HPDE6-E6E7 (cell line): ENCODE measurements at regions not wholly inside any gene's neighbourhood (a gene's known extent, or its start where the extent isn't known, plus 50 kb on each side); places are given as distances from the start of the nearest gene placed in this dataset.
"Not testable (repeated sequence)": the region's sequence is repeated elsewhere in the genome, so short reads cannot be mapped to it uniquely, and the experiment has no call there.

Experiments used
- DNase-seq: peaks from one replicate; pipeline ENCODE4 v3.0.0; 2011; ENCODE audit warnings: missing footprints; ENCODE audit errors: extremely low spot score

DNA sequence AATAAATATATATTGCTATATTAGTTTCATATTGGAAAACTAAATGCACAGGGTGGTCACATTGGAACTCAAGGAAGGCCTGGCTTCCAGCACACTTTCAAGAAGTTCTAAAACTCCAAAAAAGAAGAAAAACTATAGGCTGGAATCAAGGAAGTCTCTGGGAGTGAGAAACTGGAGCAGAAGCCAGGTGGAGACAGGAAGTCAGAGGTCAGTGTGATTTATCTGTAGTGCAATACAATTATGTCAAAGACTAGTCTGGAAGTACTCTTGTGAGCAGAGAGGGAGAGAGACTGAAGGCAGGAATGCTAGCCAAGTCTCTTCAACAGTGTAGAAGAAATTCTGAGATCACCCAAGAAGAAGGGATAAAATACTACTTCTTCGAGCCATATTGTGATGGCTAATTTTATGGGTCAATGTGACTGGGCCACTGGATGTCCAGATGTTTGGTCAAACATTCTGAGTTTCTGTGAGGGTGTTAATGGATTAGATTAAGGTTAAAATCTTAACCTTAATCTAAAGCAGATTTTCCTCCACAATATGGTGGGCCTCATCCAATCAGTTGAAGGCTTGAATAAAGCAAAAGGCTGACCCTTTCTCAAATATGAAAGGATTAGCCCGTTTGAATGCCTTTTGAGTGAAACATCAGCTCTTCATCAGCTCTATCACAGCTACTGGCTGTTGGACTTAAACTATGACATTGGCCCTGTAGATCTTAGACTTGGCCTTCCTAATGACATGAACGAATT, 208.0 kb downstream of the TDRD15 start:
- DNase-seq: no peak

DNA sequence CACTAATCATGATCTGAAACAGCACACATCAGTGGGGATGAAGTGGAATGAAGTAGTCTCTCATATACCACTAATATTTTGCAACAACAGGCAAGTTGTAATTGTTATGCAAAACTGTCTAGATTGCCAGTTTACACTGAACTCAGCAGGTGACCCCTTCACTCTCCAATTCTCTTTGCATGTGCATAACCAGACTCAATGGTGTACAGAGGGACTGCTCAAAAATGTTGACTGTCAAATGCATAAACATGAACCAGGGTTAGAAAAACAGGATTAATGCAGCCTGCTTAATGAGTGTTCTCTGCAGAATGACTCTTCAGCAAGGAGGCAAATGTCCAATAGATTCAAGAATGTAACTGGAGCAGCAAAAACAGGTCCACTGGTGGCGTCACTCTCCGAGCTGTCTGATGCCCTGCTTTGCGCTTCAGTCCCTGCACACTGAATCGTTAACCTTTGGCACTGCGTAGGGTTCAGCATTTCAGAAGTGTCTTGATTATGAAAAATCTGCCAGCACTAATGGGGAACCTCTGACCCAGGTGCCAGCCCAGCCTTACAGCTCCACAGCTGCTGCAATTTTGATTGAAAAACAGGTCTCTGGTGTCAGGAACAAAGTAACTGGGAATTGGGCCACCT, 209.3 kb downstream of the TDRD15 start:
- no peak for DNase-seq

DNA sequence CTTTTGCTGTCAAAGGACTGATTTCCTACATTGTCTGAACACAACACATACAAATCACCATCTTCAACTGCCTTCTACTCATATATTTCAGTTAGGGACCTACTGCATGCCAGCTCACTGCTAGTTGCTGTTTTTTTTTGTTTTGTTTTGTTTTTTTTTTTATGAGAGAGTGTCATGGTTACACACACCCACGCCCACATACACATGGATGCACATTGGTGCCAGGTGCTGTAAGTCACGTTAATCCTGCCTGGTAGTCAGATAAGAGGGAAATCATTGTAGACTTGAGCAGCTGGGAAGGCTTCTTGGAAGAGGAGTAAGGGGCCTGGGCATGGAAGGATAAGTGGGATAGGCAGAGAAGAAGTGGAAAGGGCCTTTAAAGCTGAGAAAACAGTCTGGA, 209.9 kb downstream of the TDRD15 start:
- no peak for DNase-seq

DNA sequence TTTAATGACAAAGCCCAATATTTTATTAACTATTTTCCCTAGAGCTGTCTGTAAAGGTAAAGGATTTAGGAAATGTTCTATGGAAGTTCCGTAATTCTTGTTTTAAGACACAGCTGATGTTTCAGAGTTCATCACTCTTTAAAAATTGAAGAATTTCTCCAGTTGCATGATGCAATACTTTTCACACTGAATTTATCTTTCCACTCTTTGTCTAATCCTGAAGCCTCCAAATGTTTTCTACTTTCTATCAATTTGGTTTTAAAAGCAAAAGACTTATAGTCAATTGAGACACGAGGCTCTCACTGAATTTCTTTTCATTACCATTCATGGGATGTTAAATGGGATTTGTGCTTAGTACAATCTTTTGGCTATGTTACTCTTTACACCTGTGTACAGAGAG, 223.2 kb downstream of the TDRD15 start:
- DNase-seq: no peak

DNA sequence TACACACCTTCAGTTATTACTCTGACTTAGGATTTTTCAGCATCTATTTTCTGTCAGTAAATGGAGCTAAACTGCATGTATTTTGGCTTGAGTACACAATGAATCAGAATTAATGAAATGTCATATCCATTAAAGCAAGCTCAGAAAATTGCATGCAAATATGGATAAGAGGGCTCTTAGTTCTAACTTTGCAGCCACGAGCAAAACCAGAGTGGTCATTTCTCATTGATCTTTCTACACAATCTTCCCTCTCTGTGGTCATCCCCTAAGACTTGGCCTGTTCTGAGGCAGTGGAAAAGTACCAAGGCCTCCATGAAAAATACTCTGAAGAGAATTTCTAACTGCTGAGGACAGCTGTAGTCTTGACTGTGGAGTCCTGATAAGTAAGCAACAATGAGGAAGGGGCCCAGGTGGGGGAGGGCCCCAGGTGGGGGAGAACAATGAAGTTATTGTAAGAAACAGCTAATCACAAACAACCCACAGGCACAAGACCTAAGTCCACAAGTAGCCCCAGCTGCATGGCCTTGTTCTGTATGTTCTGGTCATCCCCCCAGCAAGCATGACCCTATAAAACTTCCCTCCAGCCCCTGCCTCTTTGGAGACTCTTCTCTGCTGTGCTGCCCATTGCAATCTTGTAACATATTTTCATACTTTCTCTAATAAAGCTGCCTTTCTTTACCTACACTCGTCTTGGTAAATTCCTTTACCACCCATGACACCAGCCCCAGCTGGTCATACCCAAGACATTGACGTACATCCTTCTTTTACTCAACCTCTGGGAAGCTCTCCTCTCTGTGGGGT, 230.3 kb downstream of the TDRD15 start:
- DNase-seq: no peak

- no peak for DNase-seq
These were observed 232.5 kb downstream of the TDRD15 start for GRCh38 chr2:21356086-21356856.

- DNase-seq: no peak
These were observed 233.1 kb downstream of the TDRD15 start for GRCh38 chr2:21356857-21357255.

- DNase-seq: no peak
These were observed 235.2 kb downstream of the TDRD15 start for GRCh38 chr2:21358976-21359375.

DNA sequence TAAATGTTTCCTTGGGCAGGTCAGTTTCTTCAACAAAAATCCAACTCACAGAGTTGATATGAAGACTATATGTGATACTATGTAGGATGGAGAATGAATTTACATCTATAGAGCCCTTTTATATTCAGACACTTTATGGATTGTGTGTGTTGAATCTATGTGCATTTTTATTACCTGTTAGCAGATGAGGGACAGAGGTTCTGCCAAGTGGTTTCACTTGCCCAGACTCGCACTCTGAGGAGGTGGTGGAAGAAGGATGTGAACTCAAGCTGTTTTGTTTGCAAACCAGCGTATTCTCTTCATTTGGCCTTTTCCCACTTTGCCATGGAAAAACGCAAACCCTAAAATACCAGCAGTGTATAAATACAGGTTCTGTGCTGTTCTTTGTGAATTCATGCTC, 237.6 kb downstream of the TDRD15 start:
- DNase-seq: no peak

- no peak for DNase-seq
These were observed 238.3 kb downstream of the TDRD15 start for GRCh38 chr2:21361957-21362486.

- no peak for DNase-seq
These were observed 239.6 kb downstream of the TDRD15 start for GRCh38 chr2:21363364-21363763.

DNA sequence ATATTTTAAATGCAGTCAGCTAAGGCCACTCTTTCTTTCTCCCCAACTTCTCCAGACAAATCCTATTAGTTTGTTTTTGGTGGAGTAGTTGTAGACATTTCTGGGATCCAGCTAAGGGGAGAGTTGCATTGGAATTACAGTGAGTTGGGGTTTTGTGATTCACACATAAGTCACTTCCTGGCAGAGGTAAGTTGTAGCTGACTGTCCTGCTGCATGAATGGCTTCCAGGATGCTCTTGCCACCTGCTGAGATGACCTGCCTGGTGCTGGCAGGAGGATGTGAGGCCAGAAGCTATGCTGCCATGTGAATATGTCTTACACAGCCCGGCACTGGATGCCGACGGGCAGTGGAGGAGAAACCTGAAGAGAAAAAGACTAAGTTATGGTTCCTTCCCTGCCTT, 243.7 kb downstream of the TDRD15 start:
- DNase-seq: no peak

- DNase-seq: no peak
These were observed 246.0 kb downstream of the TDRD15 start for GRCh38 chr2:21369787-21370186.

DNA sequence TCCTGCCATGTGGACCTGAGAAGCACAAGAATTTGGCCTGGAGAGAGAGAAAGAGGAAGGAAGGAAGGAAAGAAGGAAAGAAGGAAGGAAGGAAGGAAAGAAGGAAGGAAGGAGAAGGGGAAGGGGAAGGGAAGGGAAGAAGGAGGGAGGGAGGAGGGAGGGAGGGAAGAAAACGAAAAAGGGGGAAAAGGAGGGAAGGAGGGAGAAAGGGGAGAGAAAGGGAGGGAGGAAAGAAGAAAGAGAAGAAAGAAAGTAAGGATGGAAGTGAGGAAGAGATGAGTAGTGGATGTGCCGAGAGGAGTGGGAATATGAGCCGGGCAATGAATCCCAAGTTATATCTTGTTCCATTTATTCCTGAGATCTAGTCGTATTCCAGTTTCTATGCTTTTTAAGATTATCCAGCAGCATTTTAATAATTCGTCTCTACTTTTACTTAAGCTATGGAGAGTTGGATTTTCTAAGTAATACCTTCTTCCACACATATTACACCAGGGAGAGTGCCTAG, 247.8 kb downstream of the TDRD15 start:
- DNase-seq: no peak

- DNase-seq: no peak
These were observed 248.9 kb downstream of the TDRD15 start for GRCh38 chr2:21372654-21373053.

DNA sequence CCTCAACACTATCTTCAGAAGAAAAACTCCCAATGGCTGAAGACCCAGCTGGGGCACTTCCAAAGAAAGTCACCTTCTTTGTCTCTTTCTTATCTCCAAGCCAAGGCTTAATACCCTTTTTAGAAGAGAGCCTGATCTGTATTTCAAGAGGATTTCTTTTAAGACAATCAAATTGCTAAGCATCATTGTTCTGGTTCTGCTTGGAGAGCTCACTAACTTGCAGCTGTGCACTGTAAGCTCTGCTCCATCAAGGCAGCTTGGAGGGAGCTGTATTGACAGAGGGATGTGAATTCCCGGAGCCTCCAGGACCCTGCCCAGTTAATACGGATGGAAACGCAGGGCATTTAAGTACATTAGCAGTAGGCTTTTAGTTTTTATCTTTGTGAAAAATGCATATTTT, 253.1 kb downstream of the TDRD15 start:
- DNase-seq: no peak

GRCh38 chr2:21379140-21379539, 255.4 kb downstream of the TDRD15 start:
- no peak for DNase-seq

DNA sequence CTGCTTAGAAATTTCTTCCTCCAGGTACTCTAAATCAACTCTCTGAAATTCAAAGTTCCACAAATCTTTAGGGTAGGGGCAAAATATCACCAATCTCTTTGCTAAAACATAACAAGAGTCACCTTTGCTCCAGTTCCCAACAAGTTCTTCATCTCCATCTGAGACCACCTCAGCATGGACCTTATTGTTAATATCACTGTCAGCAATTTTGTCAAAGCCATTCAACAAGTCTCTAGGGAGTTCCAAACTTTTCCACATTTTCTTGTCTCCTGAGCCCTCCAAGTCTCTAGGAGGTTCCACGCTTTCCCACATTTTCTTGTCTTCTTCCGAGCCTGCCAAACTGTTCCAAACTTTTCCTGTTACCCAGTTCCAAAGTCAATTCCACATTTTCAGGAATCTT, 255.9 kb downstream of the TDRD15 start:
- DNase-seq: not testable (repeated sequence)

DNA sequence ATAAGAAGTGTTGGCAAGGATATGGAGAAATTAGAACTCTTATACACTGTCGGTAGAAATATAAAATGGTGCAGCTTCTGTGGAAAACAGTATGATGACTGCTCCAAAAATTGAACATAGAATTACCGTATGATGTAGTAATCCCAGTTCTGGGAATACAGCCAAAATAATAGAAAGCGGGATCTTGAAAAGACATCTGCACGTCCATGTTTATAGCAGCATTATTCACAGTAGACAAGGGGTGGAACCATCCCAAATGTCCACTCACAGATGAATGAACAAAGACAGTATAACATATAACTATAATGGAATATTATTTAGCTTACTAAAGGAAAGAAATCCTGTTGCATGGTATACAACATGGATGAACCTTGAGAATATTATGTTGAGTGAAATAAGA, 257.7 kb downstream of the TDRD15 start:
- no peak for DNase-seq

GRCh38 chr2:21382701-21383520, 259.1 kb downstream of the TDRD15 start:
- no peak for DNase-seq

DNA sequence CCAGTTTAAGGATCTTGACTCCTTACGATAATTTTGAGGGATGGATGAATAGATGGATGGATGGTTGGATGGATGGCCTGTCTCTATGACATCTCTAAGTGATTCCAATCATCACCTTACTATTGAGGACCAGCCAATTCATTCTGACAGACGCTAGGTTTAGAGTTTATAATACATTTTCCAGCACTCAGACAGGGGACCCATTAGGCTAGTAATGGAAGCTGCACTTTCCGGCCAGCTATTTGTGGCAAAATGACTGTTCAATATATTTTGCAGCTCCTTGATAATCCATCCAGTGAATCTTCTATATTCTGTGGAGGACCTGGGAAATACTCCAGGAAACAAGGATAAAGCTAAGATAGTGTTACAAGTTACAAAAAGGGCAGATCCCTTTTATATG, 262.9 kb downstream of the TDRD15 start:
- no peak for DNase-seq
